CD14-positive monocyte (primary cell): ENCODE measurements at regions not wholly inside any gene's neighbourhood (a gene's known extent, or its start where the extent isn't known, plus 50 kb on each side); places are given as distances from the start of the nearest gene placed in this dataset.

Experiments
- DNase-seq, 3 donors: peaks; one replicate each; pipeline ENCODE4 v3.0.0-alpha.2; 2011 to 2022
- H2AFZ ChIP-seq: 2 replicates; pipeline ENCODE4 v1.6.0; 2012; ENCODE audit warnings: mild to moderate bottlenecking, low read depth, low read length, inconsistent platforms; ENCODE audit not compliant: insufficient read depth, poor library complexity, severe bottlenecking
- H3K27ac ChIP-seq, 2 donors: 1 replicate in 1 of 2; 2 replicates in 1 of 2; pipeline ENCODE4 v1.5.1; 2012 to 2013; ENCODE audit warnings: low read length in 2 of 2, control low read depth in 1 of 2, inconsistent platforms in 1 of 2, low read depth in 1 of 2, mild to moderate bottlenecking in 1 of 2
- H3K27me3 ChIP-seq, 2 donors: one replicate each; pipeline versions ENCODE4 v1.6.0 to v1.6.1; 2011 to 2013; ENCODE audit warnings: low read length in 2 of 2; ENCODE audit not compliant: control insufficient read depth in 2 of 2, insufficient read depth in 2 of 2
- H3K36me3 ChIP-seq, 2 donors: replicated peaks in 1 of 2; 1 replicate in 1 of 2; 2 replicates in 1 of 2; pipeline versions ENCODE4 v1.5.1 to v1.6.1; 2012 to 2013; ENCODE audit warnings: low read length in 2 of 2, control low read depth in 1 of 2, inconsistent platforms in 1 of 2, mild to moderate bottlenecking in 1 of 2; ENCODE audit not compliant: insufficient read depth in 2 of 2, control insufficient read depth in 1 of 2
- H3K4me1 ChIP-seq, 2 donors: 1 replicate in 1 of 2; 2 replicates in 1 of 2; pipeline versions ENCODE4 v1.5.1 to v1.6.1; 2012 to 2013; ENCODE audit warnings: low read length in 2 of 2, control low read depth in 1 of 2, inconsistent platforms in 1 of 2, mild to moderate bottlenecking in 1 of 2, moderate library complexity in 1 of 2; ENCODE audit not compliant: insufficient read depth in 2 of 2, control insufficient read depth in 1 of 2
- H3K4me2 ChIP-seq: replicated peaks from 2 replicates; pipeline ENCODE3; 2012; ENCODE audit warnings: low read length, moderate library complexity, mild to moderate bottlenecking; ENCODE audit not compliant: poor library complexity, severe bottlenecking; ENCODE audit errors: extremely low read depth
- H3K4me3 ChIP-seq, 3 experiments: fragments of 200-600 bp in 1 of 3; sonication (generic) in 1 of 3; replicated peaks in 1 of 3; 1 replicate in 2 of 3; 2 replicates in 1 of 3; pipeline ENCODE4 v1.5.1; 2011 to 2013; ENCODE audit warnings: low read length in 3 of 3, mild to moderate bottlenecking in 3 of 3, control low read depth in 2 of 3, low read depth in 2 of 3, inconsistent platforms in 1 of 3, moderate library complexity in 1 of 3
- H3K79me2 ChIP-seq: 2 replicates; pipeline ENCODE4 v1.6.0; 2012; ENCODE audit warnings: mild to moderate bottlenecking, control low read depth, inconsistent platforms, low read length, moderate library complexity; ENCODE audit not compliant: insufficient read depth
- H3K9ac ChIP-seq: 2 replicates; pipeline ENCODE4 v1.6.0; 2017; ENCODE audit warnings: low read length, mild to moderate bottlenecking; ENCODE audit not compliant: insufficient read depth, poor library complexity, severe bottlenecking
- H3K9me3 ChIP-seq, 2 donors: replicated peaks in 1 of 2; 1 replicate in 1 of 2; 2 replicates in 1 of 2; pipeline versions ENCODE4 v1.5.1 to v1.6.1; 2012 to 2013; ENCODE audit warnings: low read length in 2 of 2, control low read depth in 1 of 2; ENCODE audit not compliant: control insufficient read depth in 1 of 2, insufficient read depth in 1 of 2
- H4K20me1 ChIP-seq: 2 replicates; pipeline ENCODE4 v1.6.0; 2012; ENCODE audit warnings: mild to moderate bottlenecking, low read length, control low read depth, moderate library complexity; ENCODE audit not compliant: insufficient read depth
- H3K27ac Mint-ChIP-seq, 7 donors: one replicate each; pipeline ENCODE4 v1.8.0; 2020; ENCODE audit warnings: mild to moderate bottlenecking in 7 of 7, mixed read lengths in 7 of 7, moderate library complexity in 6 of 7, inconsistent platforms in 2 of 7
- H3K27me3 Mint-ChIP-seq, 3 donors: one replicate each; pipeline ENCODE4 v1.8.0; 2021 to 2022; ENCODE audit warnings: low read depth in 3 of 3, mild to moderate bottlenecking in 3 of 3, mixed read lengths in 3 of 3, moderate library complexity in 3 of 3, inconsistent platforms in 1 of 3
- H3K36me3 Mint-ChIP-seq, 2 donors: one replicate each; pipeline ENCODE4 v1.8.0; 2020; ENCODE audit warnings: mixed read lengths in 2 of 2, inconsistent platforms in 1 of 2, mild to moderate bottlenecking in 1 of 2
- H3K4me1 Mint-ChIP-seq: one replicate; pipeline ENCODE4 v1.8.0; 2020; ENCODE audit warnings: mild to moderate bottlenecking, mixed read lengths
- H3K4me3 Mint-ChIP-seq, 2 donors: one replicate each; pipeline ENCODE4 v1.8.0; 2020; ENCODE audit warnings: mild to moderate bottlenecking in 2 of 2, mixed read lengths in 2 of 2, moderate library complexity in 1 of 2
- H3K9me3 Mint-ChIP-seq, 7 donors: one replicate each; pipeline ENCODE4 v1.8.0; 2020 to 2022; ENCODE audit warnings: mixed read lengths in 7 of 7, mild to moderate bottlenecking in 6 of 7, moderate library complexity in 6 of 7, inconsistent platforms in 2 of 7
- CTCF ChIP-seq: fragments of 200-600 bp; IDR thresholded peaks from one replicate; pipeline ENCODE4 v1.8.0; 2022; ENCODE audit warnings: antibody characterized with exemption, mild to moderate bottlenecking
- WGBS: methylation state at CpG from one replicate; pipeline ENCODE4 v1.1.5; 2013; ENCODE audit warnings: missing lambda C conversion rate; ENCODE audit not compliant: insufficient coverage; 5-methylcytosine and 5-hydroxymethylcytosine counted together
- intact Hi-C, 2 donors: fragments of 100-400 bp; cut with micrococcal nuclease; formaldehyde crosslinking; loops; one replicate each; pipeline versions ENCODE4 v1.15.0 to v1.15.1; 2023

- Histone ChIP-seq H3K4me3 (no peak overlapping the region), H2AFZ (no peak overlapping the region), H3K9ac (no peak overlapping the region), H3K4me1 (no peaks in the 10 kb centered on the region), H3K9me3 (no peaks in the 10 kb centered on the region), H3K4me2 (no peak overlapping the region), H3K79me2 (no peaks in the 10 kb centered on the region), H4K20me1 (no peaks in the 10 kb centered on the region), H3K27me3 (no peaks in the 10 kb centered on the region), H3K36me3 (no peaks in the 10 kb centered on the region), H3K27ac (no peak overlapping the region)
- peak; percentile 41 for TF ChIP-seq CTCF
- H3K27ac Mint-ChIP-seq: no peak overlapping the region
- H3K27me3 Mint-ChIP-seq: peaks cover 4 to 15% (median 7%) of the 10 kb centered on the region in 3 donors
- no peak overlapping the region for H3K4me3 Mint-ChIP-seq
- H3K36me3 Mint-ChIP-seq: no peaks in the 10 kb centered on the region
- no CpG with 5 or more reads among the region's 8 CpGs for WGBS
- DNase-seq: peak; percentile 0 to 16 (median 4)
- intact Hi-C loops: loop anchor here in 1 of 2 donors (10.0 kb wide), 1 partner anchor 470 kb away; no protein-coding TSS in a partner anchor
- no peaks in the 10 kb centered on the region for H3K4me1 Mint-ChIP-seq
- peaks cover 0 to 1% (median 0%) of the 10 kb centered on the region in 7 donors for H3K9me3 Mint-ChIP-seq
Measured at GRCh38 chr13:39144941-39145533, 106.8 kb downstream of the NHLRC3 start.

GRCh38 chr13:39148513-39148961, 110.3 kb downstream of the NHLRC3 start:
- H3K27me3 Mint-ChIP-seq: peaks cover 3 to 10% (median 5%) of the 10 kb centered on the region in 3 donors
- H3K27ac Mint-ChIP-seq: no peak overlapping the region
- H3K4me2 ChIP-seq: no peak overlapping the region
- H3K36me3 ChIP-seq: no peaks in the 10 kb centered on the region
- H2AFZ ChIP-seq: no peak overlapping the region
- no peak overlapping the region for H3K27ac ChIP-seq
- no peaks in the 10 kb centered on the region for H4K20me1 ChIP-seq
- no peak overlapping the region for H3K9ac ChIP-seq
- H3K9me3 Mint-ChIP-seq: no peaks in the 10 kb centered on the region
- TF ChIP-seq CTCF: no peak
- DNase-seq: no peak
- no peaks in the 10 kb centered on the region for H3K36me3 Mint-ChIP-seq
- H3K27me3 ChIP-seq: no peaks in the 10 kb centered on the region
- WGBS: no CpG with 5 or more reads among the region's 5 CpGs
- no peaks in the 10 kb centered on the region for H3K4me1 Mint-ChIP-seq
- H3K4me1 ChIP-seq: no peaks in the 10 kb centered on the region
- no peak overlapping the region for H3K4me3 ChIP-seq
- intact Hi-C loops: loop anchor here in 1 of 2 donors (10.0 kb wide), 1 partner anchor 466 kb away; no protein-coding TSS in a partner anchor
- no peak overlapping the region for H3K4me3 Mint-ChIP-seq
- H3K79me2 ChIP-seq: no peaks in the 10 kb centered on the region
- no peaks in the 10 kb centered on the region for H3K9me3 ChIP-seq
